Activated naive CD4-positive, alpha-beta T cell treated with anti-CD3 and anti-CD28 coated beads for 36 hours (primary cell): ENCODE measurements at regions not wholly inside any gene's neighbourhood (a gene's known extent, or its start where the extent isn't known, plus 50 kb on each side); places are given as distances from the start of the nearest gene placed in this dataset.

Source experiments
- CTCF ChIA-PET: fragments of 350-600 bp; sonication (Branson Sonifier 250); formaldehyde crosslinking; loops from one replicate; lab custom pipeline; 2021; ENCODE audit warnings: antibody characterized with exemption; lab: Charles Lee
- DNase-seq: peaks from one replicate; pipeline ENCODE4 v3.0.0-alpha.2; 2020
- H3K27ac Mint-ChIP-seq: one replicate; pipeline ENCODE4 v1.8.0; 2021; ENCODE audit warnings: mild to moderate bottlenecking, mixed read lengths
- H3K27me3 Mint-ChIP-seq: one replicate; pipeline ENCODE4 v1.8.0; 2021; ENCODE audit warnings: low read depth, mixed read lengths
- H3K36me3 Mint-ChIP-seq: one replicate; pipeline ENCODE4 v1.8.0; 2021; ENCODE audit warnings: low read depth, mixed read lengths
- H3K4me1 Mint-ChIP-seq: one replicate; pipeline ENCODE4 v1.8.0; 2021; ENCODE audit warnings: low read depth, mixed read lengths
- H3K4me3 Mint-ChIP-seq: one replicate; pipeline ENCODE4 v1.8.0; 2021; ENCODE audit warnings: mild to moderate bottlenecking, moderate library complexity, mixed read lengths
- H3K9me3 Mint-ChIP-seq: one replicate; pipeline ENCODE4 v1.8.0; 2021; ENCODE audit warnings: mixed read lengths
- intact Hi-C: fragments of 100-400 bp; cut with micrococcal nuclease; formaldehyde crosslinking; loops from one replicate; pipeline ENCODE4 v1.15.1; 2023

DNA sequence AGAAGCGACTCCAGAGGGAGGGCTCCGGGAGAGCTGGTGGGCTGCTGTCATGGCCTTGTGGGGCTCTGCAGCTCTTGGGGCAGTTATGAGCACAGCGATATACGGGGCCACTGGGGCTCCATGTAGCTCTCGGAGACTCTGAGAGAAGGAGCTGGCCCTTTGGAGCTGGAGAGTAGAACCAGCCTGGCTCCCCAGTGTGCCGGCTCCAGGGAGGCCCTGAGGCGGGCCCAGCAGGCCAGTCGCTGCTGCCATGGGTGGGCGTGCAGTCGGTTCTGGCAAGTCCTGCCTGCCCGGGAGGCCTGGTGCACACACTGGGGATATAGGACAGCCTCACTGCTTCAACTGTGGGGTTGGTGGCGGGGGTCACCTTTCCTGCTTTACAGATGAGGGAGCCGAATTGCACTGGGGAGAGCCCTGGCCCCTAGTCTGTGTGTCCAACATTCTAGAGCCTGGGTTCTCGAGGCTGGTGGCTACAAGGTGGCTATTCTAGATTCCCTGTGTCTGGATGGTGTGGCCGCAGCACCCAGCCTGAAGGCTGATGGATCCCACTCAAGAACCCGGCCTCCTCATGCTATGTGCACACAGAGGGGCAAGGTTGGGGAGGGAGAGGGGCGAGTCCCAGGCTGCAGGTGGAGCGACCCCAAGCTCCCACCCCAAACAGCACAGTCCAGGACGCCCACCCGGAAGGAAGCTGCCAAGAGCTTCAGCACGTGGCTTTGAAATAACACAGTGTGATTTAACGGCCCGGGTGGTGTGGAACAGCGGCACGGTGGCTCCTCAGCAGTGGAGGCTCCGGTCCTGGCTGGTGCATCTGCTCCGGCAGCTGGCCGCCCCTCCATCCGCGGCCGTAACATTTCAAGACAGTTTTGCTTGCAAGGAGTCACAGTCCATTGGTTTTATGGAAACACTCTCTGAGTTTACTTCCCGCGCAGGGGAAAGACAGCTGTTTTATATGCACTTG, 188.3 kb upstream of the C14orf180 start:
- CTCF ChIA-PET, result interaction anchor here (1.2 kb wide), 1 partner anchor 173 kb away, joined by 6 read pairs; no protein-coding TSS in a partner anchor
- H3K27ac Mint-ChIP-seq, result no peak overlapping the region
- no peaks in the 10 kb centered on the region for H3K27me3 Mint-ChIP-seq
- no peak for DNase-seq
- intact Hi-C loops, result no loop called here
- H3K4me1 Mint-ChIP-seq, result peaks cover 65% of the 10 kb centered on the region
- no peaks in the 10 kb centered on the region for H3K9me3 Mint-ChIP-seq
- no peak overlapping the region for H3K4me3 Mint-ChIP-seq
- H3K36me3 Mint-ChIP-seq, result no peaks in the 10 kb centered on the region

DNA sequence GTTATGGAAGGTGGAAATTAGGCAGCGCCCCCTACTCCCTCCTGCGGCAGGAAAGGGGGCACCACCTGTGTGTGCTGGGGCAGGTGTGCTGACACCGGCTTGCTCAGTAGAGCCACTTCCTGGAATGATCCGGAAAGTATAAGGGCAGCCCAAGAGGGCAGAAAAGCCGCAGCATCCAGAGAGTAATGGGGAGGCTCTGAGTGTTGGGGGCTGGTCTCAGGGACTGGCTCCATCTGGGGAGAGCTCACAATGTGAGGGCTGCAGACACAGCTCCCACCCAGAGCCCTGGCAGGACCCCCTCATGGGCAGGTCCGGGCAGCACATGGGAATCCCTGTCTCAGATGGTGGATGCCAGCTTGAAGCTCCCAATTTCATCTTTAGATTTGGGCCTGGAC, 187.6 kb upstream of the C14orf180 start:
- H3K4me3 Mint-ChIP-seq, result no peak overlapping the region
- peaks cover 70% of the 10 kb centered on the region for H3K4me1 Mint-ChIP-seq
- H3K27ac Mint-ChIP-seq, result no peak overlapping the region
- CTCF ChIA-PET, result interaction anchor here (1.2 to 1.4 kb wide), 2 partner anchors 26 to 172 kb away, joined by 3 to 6 read pairs; no protein-coding TSS in a partner anchor
- peaks cover under 1% of the 10 kb centered on the region for H3K9me3 Mint-ChIP-seq
- peak; percentile 43 for DNase-seq
- no peaks in the 10 kb centered on the region for H3K36me3 Mint-ChIP-seq
- intact Hi-C loops, result no loop called here
- no peaks in the 10 kb centered on the region for H3K27me3 Mint-ChIP-seq

DNA sequence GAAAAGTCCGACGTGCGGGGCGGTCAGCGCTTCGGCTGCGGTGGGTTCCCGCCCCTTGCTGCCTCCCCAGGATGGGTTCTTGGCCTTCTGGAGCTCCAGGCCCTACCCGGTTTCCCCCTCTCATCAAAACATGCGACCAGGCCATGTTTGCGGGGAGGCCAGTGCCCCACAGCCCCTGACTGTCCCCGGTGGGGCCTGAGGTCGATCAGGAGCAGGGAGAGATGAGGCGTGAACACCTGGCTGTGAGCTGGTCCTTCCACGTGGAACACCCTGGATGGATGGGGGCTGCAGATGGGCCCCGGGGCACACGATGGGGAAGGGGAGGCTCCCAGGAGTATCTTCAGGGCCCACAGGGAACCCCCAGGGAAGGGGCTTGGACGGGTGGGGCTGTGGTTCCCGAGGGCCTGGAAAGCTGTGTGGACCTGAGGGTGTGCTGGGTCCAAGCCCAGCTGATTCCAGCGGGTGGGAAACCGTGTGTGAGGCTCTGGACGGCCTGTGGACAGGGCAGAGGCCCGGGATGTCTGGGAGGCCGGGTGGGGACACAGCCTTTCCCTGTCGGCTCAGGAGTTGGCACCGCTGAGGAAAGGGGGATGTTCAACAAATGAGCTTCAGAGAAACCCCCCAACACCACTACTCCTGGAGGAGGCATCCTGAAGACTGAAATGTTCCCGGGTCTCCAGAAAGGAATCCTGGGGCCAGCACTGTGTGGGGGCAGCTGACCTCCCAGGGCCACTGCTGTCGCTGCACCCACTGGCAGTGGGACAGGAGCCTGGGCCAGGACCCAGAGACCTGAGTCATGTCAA, 187.0 kb upstream of the C14orf180 start:
- H3K4me3 Mint-ChIP-seq, result no peak overlapping the region
- CTCF ChIA-PET, result interaction anchor here (0.6 to 1.4 kb wide), 3 partner anchors 26 to 171 kb away, joined by 3 to 6 read pairs (median 3); no protein-coding TSS in a partner anchor
- H3K4me1 Mint-ChIP-seq, result peaks cover 70% of the 10 kb centered on the region
- H3K9me3 Mint-ChIP-seq, result peaks cover 6% of the 10 kb centered on the region
- no peak for DNase-seq
- H3K36me3 Mint-ChIP-seq, result peaks cover 1% of the 10 kb centered on the region
- H3K27me3 Mint-ChIP-seq, result no peaks in the 10 kb centered on the region
- intact Hi-C loops, result no loop called here
- H3K27ac Mint-ChIP-seq, result no peak overlapping the region

DNA sequence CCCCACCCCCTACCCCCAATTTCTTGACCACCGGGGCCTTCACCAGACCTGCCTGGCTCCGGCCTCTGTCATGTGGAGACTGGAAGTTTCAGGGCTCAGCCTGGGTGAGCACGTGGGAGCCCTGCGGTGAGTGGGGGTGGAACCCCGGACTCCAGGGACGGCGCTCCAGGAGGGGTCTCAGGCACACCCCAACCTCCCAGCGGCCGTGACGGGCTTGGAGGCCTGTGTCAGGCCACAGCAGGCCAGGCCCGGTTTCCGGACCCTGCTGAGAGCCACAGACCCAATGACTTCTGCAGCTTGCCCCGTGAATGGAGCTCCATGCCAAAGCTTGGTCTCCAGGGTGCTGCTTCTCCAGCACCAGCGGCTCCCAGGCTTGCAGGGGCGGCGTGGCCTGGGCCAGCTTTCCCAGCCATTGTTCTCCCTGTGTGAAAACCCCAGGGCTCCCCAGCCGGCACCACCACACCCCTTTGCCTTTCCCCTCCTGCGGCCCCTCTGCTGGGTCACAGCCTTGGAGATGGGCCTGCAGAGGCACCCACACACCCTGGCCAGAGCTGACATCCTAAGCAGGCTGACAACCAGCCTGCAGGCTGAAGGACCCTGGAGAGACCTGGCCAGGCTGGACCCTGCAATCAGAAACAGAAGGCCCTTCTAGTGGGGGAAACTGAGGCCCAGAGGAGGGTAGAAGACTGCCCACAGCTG, 186.2 kb upstream of the C14orf180 start:
- no peak overlapping the region for H3K27ac Mint-ChIP-seq
- peaks cover 3% of the 10 kb centered on the region for H3K36me3 Mint-ChIP-seq
- no peaks in the 10 kb centered on the region for H3K27me3 Mint-ChIP-seq
- no peak overlapping the region for H3K4me3 Mint-ChIP-seq
- DNase-seq, result no peak
- intact Hi-C loops, result no loop called here
- CTCF ChIA-PET, result interaction anchor here (0.6 to 1.4 kb wide), 2 partner anchors 27 to 63 kb away, joined by 3 read pairs; no protein-coding TSS in a partner anchor
- peaks cover 10% of the 10 kb centered on the region for H3K9me3 Mint-ChIP-seq
- peaks cover 70% of the 10 kb centered on the region for H3K4me1 Mint-ChIP-seq

DNA sequence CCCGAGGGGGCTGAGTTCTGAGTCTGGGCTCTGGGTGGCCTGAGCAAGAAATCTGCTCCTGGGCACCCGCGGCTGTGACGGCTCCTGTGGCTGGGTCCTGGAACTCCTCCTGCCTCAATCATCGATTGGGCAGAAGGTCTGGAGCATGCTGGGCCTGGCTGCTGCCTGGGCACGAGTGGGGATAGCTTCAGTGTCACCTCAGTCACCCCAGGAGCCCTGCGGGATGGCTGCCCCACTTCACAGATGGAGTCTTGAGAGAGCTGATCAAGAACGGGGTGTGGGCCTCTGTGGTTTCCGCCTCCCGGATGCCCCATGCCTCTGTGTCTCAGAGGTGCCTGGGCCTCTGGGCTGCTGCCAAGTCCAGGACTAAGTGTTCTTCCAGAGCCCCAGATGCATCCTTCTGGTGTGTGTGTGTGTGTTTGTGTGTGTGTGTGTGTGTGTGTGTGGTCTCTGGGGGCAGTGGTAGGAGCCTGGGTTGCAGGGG, 185.6 kb upstream of the C14orf180 start:
- DNase-seq, result peak; percentile 83
- Mint-ChIP-seq H3K4me1 (peaks cover 69% of the 10 kb centered on the region), H3K9me3 (peaks cover 10% of the 10 kb centered on the region), H3K27me3 (no peaks in the 10 kb centered on the region), H3K36me3 (peaks cover 3% of the 10 kb centered on the region), H3K4me3 (peak overlapping the region; percentile 12), H3K27ac (peak overlapping the region; percentile 36)
- intact Hi-C loops, result no loop called here
- CTCF ChIA-PET, result no interaction called here

DNA sequence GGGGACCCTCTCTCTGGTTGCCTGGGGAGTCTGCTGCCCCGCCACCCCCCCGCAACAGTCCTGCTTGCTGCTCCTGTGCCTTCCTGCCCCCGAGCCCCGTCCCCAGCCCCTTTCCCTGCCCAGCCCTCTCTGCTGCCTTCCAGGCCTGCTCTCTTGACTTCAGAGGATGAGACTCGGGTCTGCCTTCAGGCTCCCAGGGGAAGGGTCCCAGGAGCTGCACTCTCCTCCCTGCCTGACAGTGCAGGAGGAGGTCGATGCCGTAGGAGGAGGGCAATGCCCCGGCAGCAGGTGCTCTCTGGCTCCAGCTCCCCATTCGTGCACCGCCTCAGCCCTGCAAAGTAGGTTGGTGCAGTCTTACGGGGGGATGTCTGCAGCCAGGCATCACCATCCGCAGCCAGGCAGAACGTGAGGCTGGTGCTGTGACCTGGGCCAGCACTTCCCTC, 185.1 kb upstream of the C14orf180 start:
- Mint-ChIP-seq H3K4me1 (peaks cover 69% of the 10 kb centered on the region), H3K27me3 (no peaks in the 10 kb centered on the region), H3K36me3 (peaks cover 3% of the 10 kb centered on the region), H3K4me3 (no peak overlapping the region), H3K27ac (peak overlapping the region; percentile 24), H3K9me3 (peaks cover 12% of the 10 kb centered on the region)
- intact Hi-C loops, result no loop called here
- CTCF ChIA-PET, result interaction anchor here (0.6 to 1.3 kb wide), 2 partner anchors 10 to 669 kb away, joined by 3 to 4 read pairs; no protein-coding TSS in a partner anchor
- no peak for DNase-seq

DNA sequence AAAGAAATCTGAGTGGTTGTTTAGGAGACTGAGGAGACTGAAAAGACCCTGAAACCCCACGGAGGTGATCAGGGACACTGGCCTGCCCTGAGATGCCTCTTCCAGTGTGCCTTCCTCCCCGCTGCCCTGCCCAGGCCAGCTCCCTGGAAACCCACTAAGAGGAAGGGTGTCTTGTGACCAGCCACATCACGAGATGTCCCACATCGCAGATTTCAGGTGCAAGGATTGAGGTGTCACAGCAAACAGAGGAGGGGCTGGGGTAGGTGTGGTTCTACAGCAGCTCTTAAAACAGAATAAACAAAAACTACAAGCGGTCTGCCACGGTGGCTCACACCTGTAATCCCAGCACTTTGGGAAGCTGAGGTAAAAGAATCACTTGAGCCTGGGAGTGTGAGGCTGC, 184.3 kb upstream of the C14orf180 start:
- DNase-seq, result no peak
- Mint-ChIP-seq H3K27ac (no peak overlapping the region), H3K9me3 (peaks cover 12% of the 10 kb centered on the region), H3K4me3 (no peak overlapping the region), H3K4me1 (peaks cover 68% of the 10 kb centered on the region), H3K36me3 (peaks cover 3% of the 10 kb centered on the region), H3K27me3 (no peaks in the 10 kb centered on the region)
- CTCF ChIA-PET, result interaction anchor here (0.6 to 1.3 kb wide), 2 partner anchors 9 to 46 kb away, joined by 3 to 4 read pairs; no protein-coding TSS in a partner anchor
- intact Hi-C loops, result no loop called here

DNA sequence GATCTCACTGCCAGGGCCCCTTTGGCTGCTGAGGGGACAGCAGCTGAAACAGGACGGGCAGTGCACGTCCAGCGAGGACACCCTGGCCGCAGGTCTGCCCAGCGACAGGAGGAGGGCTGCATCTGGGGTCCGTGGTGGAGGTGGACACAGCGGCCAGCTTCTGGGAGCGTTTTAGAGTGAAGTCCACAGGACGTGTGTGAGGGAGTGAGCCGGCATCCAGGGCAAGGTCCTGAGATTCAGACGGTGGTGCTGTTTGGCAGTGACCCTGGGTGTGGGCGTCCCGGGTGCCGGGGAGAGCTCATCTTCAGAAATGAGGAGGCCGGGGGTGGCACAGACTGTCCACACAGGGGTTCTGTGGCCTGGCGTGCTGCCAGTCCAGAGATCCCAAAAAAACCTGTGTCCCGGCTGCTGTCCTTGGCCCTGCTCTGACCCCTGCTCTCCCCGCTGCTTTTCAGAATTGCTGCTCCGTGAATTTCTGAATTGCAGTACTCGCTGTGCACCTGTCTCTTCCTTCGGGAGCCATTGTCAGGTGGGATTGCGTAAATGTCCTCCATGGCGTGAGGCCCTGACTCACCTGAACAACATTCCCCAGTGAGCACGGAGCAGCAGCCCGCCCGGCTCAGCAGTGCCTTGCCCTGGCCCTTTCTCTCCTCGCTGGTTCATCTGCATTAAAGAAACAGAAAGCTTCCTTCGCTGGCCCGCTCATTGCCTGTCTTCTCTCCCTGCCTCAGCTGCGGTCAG, 183.5 kb upstream of the C14orf180 start:
- intact Hi-C loops, result no loop called here
- Mint-ChIP-seq H3K27me3 (no peaks in the 10 kb centered on the region), H3K36me3 (peaks cover 3% of the 10 kb centered on the region), H3K9me3 (peaks cover 12% of the 10 kb centered on the region), H3K4me3 (no peak overlapping the region), H3K4me1 (peaks cover 60% of the 10 kb centered on the region), H3K27ac (no peak overlapping the region)
- DNase-seq, result no peak
- CTCF ChIA-PET, result no interaction called here

DNA sequence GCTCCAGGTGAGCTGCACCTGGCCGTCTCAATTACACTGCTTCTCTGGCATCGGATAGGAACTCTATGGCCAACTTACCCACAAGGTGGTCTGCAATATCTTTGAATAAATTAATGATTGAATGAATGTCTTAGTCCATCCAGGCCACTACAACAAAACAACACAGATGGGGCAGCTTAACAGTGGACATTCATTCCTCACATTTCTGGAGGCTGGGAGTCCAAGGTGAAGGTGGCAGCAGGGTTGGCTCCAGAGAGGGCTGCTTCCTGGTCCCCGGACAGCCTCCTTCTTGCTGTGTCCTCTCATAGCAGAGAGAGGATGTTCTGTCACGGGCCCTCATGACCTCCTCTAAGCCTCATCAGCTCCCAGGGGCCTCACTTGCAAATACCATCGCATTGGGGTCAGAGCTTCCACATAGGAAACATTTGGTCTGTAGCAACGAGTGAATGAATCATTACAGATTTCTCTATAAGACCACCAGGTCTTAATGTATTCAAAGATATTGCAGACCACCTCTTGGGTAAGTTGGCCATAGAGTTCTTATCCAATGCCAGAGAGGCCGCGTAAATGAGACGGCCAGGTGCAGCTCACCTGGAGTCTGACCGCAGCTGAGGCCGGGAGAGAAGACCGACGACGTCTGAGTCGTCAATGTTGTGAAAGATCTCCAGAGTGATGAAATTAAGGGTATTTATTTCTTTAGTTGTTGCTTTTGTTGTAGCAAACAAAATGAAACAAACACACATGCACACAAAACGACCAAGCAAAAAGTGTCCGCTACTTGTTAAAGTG, 182.7 kb upstream of the C14orf180 start:
- Mint-ChIP-seq H3K27me3 (no peaks in the 10 kb centered on the region), H3K36me3 (peaks cover 3% of the 10 kb centered on the region), H3K4me3 (no peak overlapping the region), H3K27ac (no peak overlapping the region), H3K9me3 (peaks cover 12% of the 10 kb centered on the region), H3K4me1 (peaks cover 53% of the 10 kb centered on the region)
- CTCF ChIA-PET, result no interaction called here
- intact Hi-C loops, result no loop called here
- no peak for DNase-seq

DNA sequence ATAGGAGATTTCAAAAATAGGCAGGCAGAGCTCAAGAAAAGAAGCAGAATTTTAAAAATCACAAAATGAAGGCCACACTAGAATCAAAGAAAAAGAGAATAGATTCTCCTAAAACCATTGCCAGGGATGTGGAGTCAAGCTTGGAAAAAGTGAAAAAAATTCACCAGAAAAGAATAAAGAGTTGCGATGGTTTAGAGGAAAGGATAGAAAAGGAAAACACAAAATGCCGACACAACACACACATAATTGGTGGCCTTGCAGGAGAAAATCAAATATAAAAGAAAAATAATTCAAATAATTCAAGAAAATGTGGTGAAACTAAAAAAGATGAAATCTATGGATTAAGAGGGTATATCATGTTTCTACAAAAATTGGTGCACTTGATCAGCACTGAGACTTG, 181.6 kb upstream of the C14orf180 start:
- Mint-ChIP-seq H3K4me1 (peaks cover 43% of the 10 kb centered on the region), H3K36me3 (peaks cover 3% of the 10 kb centered on the region), H3K4me3 (no peak overlapping the region), H3K27me3 (no peaks in the 10 kb centered on the region), H3K27ac (no peak overlapping the region), H3K9me3 (peaks cover 12% of the 10 kb centered on the region)
- intact Hi-C loops, result no loop called here
- CTCF ChIA-PET, result no interaction called here
- DNase-seq, result no peak

DNA sequence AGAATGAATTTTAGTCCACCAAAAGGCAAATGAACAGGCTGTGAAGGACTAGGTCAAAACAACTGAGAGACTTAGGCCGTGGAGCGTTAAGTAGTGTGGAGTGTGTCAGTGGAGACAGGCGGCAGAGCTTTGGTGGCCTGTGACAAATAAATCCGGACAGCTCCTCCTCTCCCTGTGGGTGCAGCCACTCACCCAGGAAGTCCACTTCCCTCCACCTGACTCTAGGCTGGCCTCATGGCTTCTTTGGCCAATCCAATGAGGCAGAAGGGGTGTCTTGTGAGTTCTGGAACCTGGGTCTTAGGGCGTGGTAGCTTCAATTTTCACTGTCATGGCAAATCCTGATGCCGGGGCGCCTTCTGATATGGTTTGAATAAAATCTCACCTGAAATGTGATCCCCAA, 180.9 kb upstream of the C14orf180 start:
- intact Hi-C loops, result no loop called here
- CTCF ChIA-PET, result no interaction called here
- Mint-ChIP-seq H3K4me3 (no peak overlapping the region), H3K9me3 (peaks cover 12% of the 10 kb centered on the region), H3K36me3 (peaks cover 3% of the 10 kb centered on the region), H3K27me3 (no peaks in the 10 kb centered on the region), H3K4me1 (peaks cover 38% of the 10 kb centered on the region), H3K27ac (no peak overlapping the region)
- DNase-seq, result no peak
